ENCODE measurements at regions not wholly inside any gene's neighbourhood (a gene's known extent, or its start where the extent isn't known, plus 50 kb on each side); places are given as distances from the start of the nearest gene placed in this dataset.

DNA sequence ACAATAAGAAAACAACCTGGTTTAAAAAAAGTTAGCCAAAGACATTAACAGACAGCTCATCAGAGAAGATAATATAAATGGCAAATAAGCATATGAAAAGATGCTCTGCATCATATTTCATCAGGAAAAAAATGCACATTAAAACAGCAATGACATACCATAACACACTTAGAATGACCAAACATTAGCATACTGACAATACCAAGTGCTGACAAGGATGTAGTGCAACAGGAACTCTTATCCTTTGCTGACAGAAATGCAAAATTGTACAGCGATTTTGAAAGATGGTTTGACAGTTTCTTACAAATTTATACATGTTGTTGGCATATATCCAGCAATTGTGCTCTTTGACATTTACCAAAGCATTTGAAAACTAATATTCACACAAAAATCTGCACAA lies 573.0 kb downstream of the FSCB start:
- Histone ChIP-seq H3K4me1 (no peaks in the 10 kb centered on the region), H3K9me3 (peaks cover 0 to 9% (median 0%) of the 10 kb centered on the region in 12 donors), H3K4me3 (no peak overlapping the region), H3K27me3 (no peaks in the 10 kb centered on the region), H3K27ac (no peak overlapping the region), H3K36me3 (no peaks in the 10 kb centered on the region)
- DNase-seq: no peak
- WGBS, 4 donors: 56 to 65% (median 63%) methylated on average over 1 of the region's 1 CpG
- intact Hi-C loops (cut with DNase I): no loop called here
- no peak for ATAC-seq
- no peak for TF ChIP-seq POLR2A (IDR thresholded peaks at IDR 0.05)
- TF ChIP-seq, protein P1, sequence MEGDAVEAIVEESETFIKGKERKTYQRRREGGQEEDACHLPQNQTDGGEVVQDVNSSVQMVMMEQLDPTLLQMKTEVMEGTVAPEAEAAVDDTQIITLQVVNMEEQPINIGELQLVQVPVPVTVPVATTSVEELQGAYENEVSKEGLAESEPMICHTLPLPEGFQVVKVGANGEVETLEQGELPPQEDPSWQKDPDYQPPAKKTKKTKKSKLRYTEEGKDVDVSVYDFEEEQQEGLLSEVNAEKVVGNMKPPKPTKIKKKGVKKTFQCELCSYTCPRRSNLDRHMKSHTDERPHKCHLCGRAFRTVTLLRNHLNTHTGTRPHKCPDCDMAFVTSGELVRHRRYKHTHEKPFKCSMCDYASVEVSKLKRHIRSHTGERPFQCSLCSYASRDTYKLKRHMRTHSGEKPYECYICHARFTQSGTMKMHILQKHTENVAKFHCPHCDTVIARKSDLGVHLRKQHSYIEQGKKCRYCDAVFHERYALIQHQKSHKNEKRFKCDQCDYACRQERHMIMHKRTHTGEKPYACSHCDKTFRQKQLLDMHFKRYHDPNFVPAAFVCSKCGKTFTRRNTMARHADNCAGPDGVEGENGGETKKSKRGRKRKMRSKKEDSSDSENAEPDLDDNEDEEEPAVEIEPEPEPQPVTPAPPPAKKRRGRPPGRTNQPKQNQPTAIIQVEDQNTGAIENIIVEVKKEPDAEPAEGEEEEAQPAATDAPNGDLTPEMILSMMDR (IDR thresholded peaks at IDR 0.05): no peak

GRCh38 chr14:43914041-43914693 lies 592.9 kb downstream of the FSCB start:
- Histone ChIP-seq H3K27ac (peak overlapping the region in 1 of 12 donors; percentile 26), H3K36me3 (no peaks in the 10 kb centered on the region), H3K9me3 (no peaks in the 10 kb centered on the region), H3K4me3 (no peak overlapping the region), H3K4me1 (no peaks in the 10 kb centered on the region), H3K27me3 (no peaks in the 10 kb centered on the region)
- ATAC-seq (peak; percentile 93 to 98 (median 96)), DNase-seq (peak; percentile 28 to 82 (median 52))
- WGBS, 4 donors: 32 to 54% (median 47%) methylated on average over 4 of the region's 4 CpGs
- intact Hi-C loops (cut with DNase I): no loop called here
- TF ChIP-seq POLR2A (IDR thresholded peaks at IDR 0.05): no peak
- TF ChIP-seq, protein P1 (IDR thresholded peaks at IDR 0.05): no peak

- Histone ChIP-seq H3K36me3 (no peaks in the 10 kb centered on the region), H3K9me3 (peaks cover 0 to 12% (median 0%) of the 10 kb centered on the region in 12 donors)
- ATAC-seq: no peak
Observed at GRCh38 chr14:43903209-43903608, 603.9 kb downstream of the FSCB start.

GRCh38 chr14:43901911-43902673 lies 605.0 kb downstream of the FSCB start:
- no peaks in the 10 kb centered on the region for H3K4me1 ChIP-seq
- H3K36me3 ChIP-seq: no peaks in the 10 kb centered on the region
- ATAC-seq: no peak
- DNase-seq: no peak
- WGBS, 4 donors: 64 to 78% (median 69%) methylated on average over 3 of the region's 3 CpGs
- H3K27ac ChIP-seq: no peak overlapping the region
- TF ChIP-seq, protein P1 (IDR thresholded peaks at IDR 0.05): no peak
- no peak for TF ChIP-seq POLR2A (IDR thresholded peaks at IDR 0.05)
- no peaks in the 10 kb centered on the region for H3K27me3 ChIP-seq
- intact Hi-C loops (cut with DNase I): no loop called here
- peaks cover 0 to 12% (median 0%) of the 10 kb centered on the region in 12 donors for H3K9me3 ChIP-seq
- no peak overlapping the region for H3K4me3 ChIP-seq

More at GRCh38 chr14:43903209-43903608, 603.9 kb downstream of the FSCB start:
- DNase-seq: no peak
- Histone ChIP-seq H3K27me3 (no peaks in the 10 kb centered on the region), H3K27ac (no peak overlapping the region), H3K4me1 (no peaks in the 10 kb centered on the region), H3K4me3 (no peak overlapping the region)
- intact Hi-C loops (cut with DNase I): no loop called here
- TF ChIP-seq POLR2A (IDR thresholded peaks at IDR 0.05): no peak
- TF ChIP-seq, protein P1 (IDR thresholded peaks at IDR 0.05): no peak
- WGBS, 4 donors: 37 to 44% (median 39%) methylated on average over 1 of the region's 1 CpG
